Activated CD4-positive, alpha-beta T cell treated with anti-CD3 and anti-CD28 coated beads for 36 hours (primary cell): ENCODE measurements at regions not wholly inside any gene's neighbourhood (a gene's known extent, or its start where the extent isn't known, plus 50 kb on each side); places are given as distances from the start of the nearest gene placed in this dataset.
"Not testable (repeated sequence)": the region's sequence is repeated elsewhere in the genome, so short reads cannot be mapped to it uniquely, and the experiment has no call there.

Experiments used
- ATAC-seq: fragments of 200-7000 bp; cut with Tn5 transposase; one replicate; pipeline ENCODE4 v1.10.0; 2021; ENCODE audit warnings: mild to moderate bottlenecking, moderate library complexity
- CTCF ChIA-PET: fragments of 350-600 bp; sonication (Branson Sonifier 250); formaldehyde crosslinking; loops from one replicate; lab custom pipeline; 2021; ENCODE audit warnings: antibody characterized with exemption; lab: Charles Lee
- POLR2A ChIA-PET: fragments of 350-600 bp; sonication (Branson Sonifier 250); formaldehyde crosslinking; loops from one replicate; lab custom pipeline; 2021; ENCODE audit warnings: antibody characterized with exemption, inconsistent platforms; lab: Charles Lee
- DNase-seq: peaks from one replicate; pipeline ENCODE4 v3.0.0-alpha.2; 2020
- H3K27ac Mint-ChIP-seq: one replicate; pipeline ENCODE4 v1.8.0; 2021; ENCODE audit warnings: mixed read lengths
- H3K27me3 Mint-ChIP-seq: one replicate; pipeline ENCODE4 v1.8.0; 2021; ENCODE audit warnings: mixed read lengths
- H3K36me3 Mint-ChIP-seq: one replicate; pipeline ENCODE4 v1.8.0; 2021; ENCODE audit warnings: low read depth, mixed read lengths
- H3K4me1 Mint-ChIP-seq: one replicate; pipeline ENCODE4 v1.8.0; 2021; ENCODE audit warnings: mixed read lengths
- H3K4me3 Mint-ChIP-seq: one replicate; pipeline ENCODE4 v1.8.0; 2021; ENCODE audit warnings: mild to moderate bottlenecking, moderate library complexity, mixed read lengths
- H3K9me3 Mint-ChIP-seq: one replicate; pipeline ENCODE4 v1.8.0; 2021; ENCODE audit warnings: low read depth, mixed read lengths
- intact Hi-C, 2 experiments: fragments of 100-400 bp; cut with DNase I in 1 of 2; cut with micrococcal nuclease in 1 of 2; formaldehyde crosslinking; loops; one replicate each; pipeline versions ENCODE4 v1.14.2 to v1.15.1; 2022 to 2024; cut with DNase I, micrococcal nuclease

DNA sequence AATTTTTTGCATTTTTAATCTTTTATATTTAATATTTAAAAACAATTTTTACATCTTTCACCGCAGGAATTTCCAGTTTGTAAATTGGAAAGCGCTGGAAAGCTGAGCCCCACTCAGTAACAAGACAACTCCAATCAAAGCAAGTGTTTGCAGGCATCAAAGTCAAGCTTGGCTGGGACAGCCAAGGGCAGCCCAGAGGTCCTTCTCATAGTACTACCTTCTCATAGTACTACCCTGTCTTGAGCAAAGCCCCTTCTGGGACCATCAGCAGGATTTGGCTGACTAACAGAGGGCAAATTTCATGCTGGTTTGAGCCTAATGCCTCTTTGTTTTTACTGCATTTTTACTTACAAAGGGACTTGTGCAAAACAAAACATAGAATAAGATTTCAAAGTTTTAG, 228.3 kb downstream of the SIM1 start:
- CTCF ChIA-PET: no interaction called here
- H3K27ac Mint-ChIP-seq: no peak overlapping the region
- peaks cover 5% of the 10 kb centered on the region for H3K27me3 Mint-ChIP-seq
- DNase-seq (no peak), ATAC-seq (no peak)
- intact Hi-C loops: no loop called here
- POLR2A ChIA-PET: no interaction called here
- H3K36me3 Mint-ChIP-seq: no peaks in the 10 kb centered on the region
- H3K4me3 Mint-ChIP-seq: no peak overlapping the region
- no peaks in the 10 kb centered on the region for H3K4me1 Mint-ChIP-seq
- no peaks in the 10 kb centered on the region for H3K9me3 Mint-ChIP-seq

- intact Hi-C loops: no loop called here
- H3K9me3 Mint-ChIP-seq: no peaks in the 10 kb centered on the region
- ATAC-seq (no peak), DNase-seq (no peak)
- H3K27me3 Mint-ChIP-seq: peaks cover 6% of the 10 kb centered on the region
- no peaks in the 10 kb centered on the region for H3K4me1 Mint-ChIP-seq
- ChIA-PET CTCF (no interaction called here), POLR2A (interaction anchor here (0.6 kb wide), 1 partner anchor 8 kb away, joined by 3 read pairs; no protein-coding TSS in a partner anchor)
- H3K27ac Mint-ChIP-seq: no peak overlapping the region
- no peaks in the 10 kb centered on the region for H3K36me3 Mint-ChIP-seq
- no peak overlapping the region for H3K4me3 Mint-ChIP-seq
Observed at GRCh38 chr6:100235631-100236030, 229.1 kb downstream of the SIM1 start.

- H3K27ac Mint-ChIP-seq: no peak overlapping the region
- intact Hi-C loops: no loop called here
- CTCF ChIA-PET: no interaction called here
Observed at GRCh38 chr6:100234625-100235024, 230.1 kb downstream of the SIM1 start.

DNA sequence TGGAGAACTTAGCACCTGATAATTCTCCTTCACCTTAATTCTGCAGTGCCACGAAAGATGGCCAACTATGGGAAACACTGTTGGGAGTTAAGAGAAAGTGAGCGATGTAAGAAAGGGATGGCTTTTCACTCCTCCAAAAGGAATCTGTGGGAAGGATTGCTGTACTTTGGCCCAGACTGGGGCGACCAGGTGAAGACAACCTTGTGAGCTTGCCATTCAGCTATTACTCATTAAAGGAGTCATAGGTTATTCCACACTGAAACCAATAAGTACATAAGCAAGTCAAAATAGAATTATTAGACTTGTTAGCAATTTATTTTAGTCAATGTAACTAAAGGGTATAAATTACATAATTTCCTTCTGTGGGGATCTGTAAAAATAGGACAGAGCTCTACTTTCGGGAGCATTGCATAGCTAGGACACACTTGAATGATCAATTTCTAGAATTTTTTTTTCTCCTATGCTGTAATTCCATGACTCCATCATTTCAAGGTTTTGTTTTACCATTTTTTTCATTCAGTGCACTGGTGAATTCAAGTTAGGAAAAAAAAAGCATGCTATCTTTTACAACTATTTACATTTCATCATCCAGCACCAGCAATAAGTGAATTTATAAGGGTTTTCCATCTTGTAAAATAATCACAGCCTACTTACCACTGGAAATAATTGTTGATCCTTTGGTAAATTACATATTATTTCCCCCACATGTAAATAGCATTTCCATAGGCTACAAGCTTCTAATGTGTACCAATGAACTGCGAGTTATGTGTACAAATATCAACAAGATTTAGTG, 231.7 kb downstream of the SIM1 start:
- ATAC-seq: no peak
- Mint-ChIP-seq H3K27ac (no peak overlapping the region), H3K4me3 (no peak overlapping the region)

More at GRCh38 chr6:100234625-100235024, 230.1 kb downstream of the SIM1 start:
- Mint-ChIP-seq H3K4me1 (peaks cover 2% of the 10 kb centered on the region), H3K36me3 (no peaks in the 10 kb centered on the region), H3K4me3 (no peak overlapping the region), H3K9me3 (no peaks in the 10 kb centered on the region), H3K27me3 (peaks cover 11% of the 10 kb centered on the region)
- no peak for DNase-seq
- POLR2A ChIA-PET: no interaction called here
- ATAC-seq: no peak

GRCh38 chr6:100230953-100231316, 233.8 kb downstream of the SIM1 start:
- ChIA-PET CTCF (no interaction called here), POLR2A (no interaction called here)
- no peaks in the 10 kb centered on the region for H3K36me3 Mint-ChIP-seq
- peaks cover 22% of the 10 kb centered on the region for H3K27me3 Mint-ChIP-seq
- ATAC-seq (peak; percentile 24), DNase-seq (no peak)
- intact Hi-C loops: no loop called here
- H3K4me1 Mint-ChIP-seq: peaks cover 11% of the 10 kb centered on the region
- no peaks in the 10 kb centered on the region for H3K9me3 Mint-ChIP-seq
- H3K27ac Mint-ChIP-seq: no peak overlapping the region
- H3K4me3 Mint-ChIP-seq: no peak overlapping the region

More for the DNA sequence above, 231.7 kb downstream of the SIM1 start:
- H3K9me3 Mint-ChIP-seq: no peaks in the 10 kb centered on the region
- peaks cover 11% of the 10 kb centered on the region for H3K4me1 Mint-ChIP-seq
- DNase-seq: no peak
- peaks cover 20% of the 10 kb centered on the region for H3K27me3 Mint-ChIP-seq
- POLR2A ChIA-PET: no interaction called here
- CTCF ChIA-PET: interaction anchor here (1.9 kb wide), 1 partner anchor 9 kb away, joined by 9 read pairs; no protein-coding TSS in a partner anchor
- no peaks in the 10 kb centered on the region for H3K36me3 Mint-ChIP-seq
- intact Hi-C loops: no loop called here

- ATAC-seq (peak; percentile 24), DNase-seq (no peak)
- Mint-ChIP-seq H3K4me3 (no peak overlapping the region), H3K27me3 (peaks cover 22% of the 10 kb centered on the region), H3K36me3 (no peaks in the 10 kb centered on the region), H3K4me1 (peaks cover 11% of the 10 kb centered on the region), H3K27ac (no peak overlapping the region), H3K9me3 (no peaks in the 10 kb centered on the region)
- intact Hi-C loops: no loop called here
- POLR2A ChIA-PET: no interaction called here
- CTCF ChIA-PET: no interaction called here
Observed at GRCh38 chr6:100230115-100230952, 234.4 kb downstream of the SIM1 start.

GRCh38 chr6:100229512-100229911, 235.2 kb downstream of the SIM1 start:
- ATAC-seq (no peak), DNase-seq (no peak)
- ChIA-PET POLR2A (no interaction called here), CTCF (no interaction called here)
- H3K9me3 Mint-ChIP-seq: no peaks in the 10 kb centered on the region
- H3K4me1 Mint-ChIP-seq: peaks cover 11% of the 10 kb centered on the region
- H3K27me3 Mint-ChIP-seq: peaks cover 22% of the 10 kb centered on the region
- no peaks in the 10 kb centered on the region for H3K36me3 Mint-ChIP-seq
- H3K27ac Mint-ChIP-seq: no peak overlapping the region
- intact Hi-C loops: loop anchor here (5.0 to 10.0 kb wide), 2 partner anchors 233 to 245 kb away; partner anchors contain the start of gene SIM1 (in 1 of the 2)
- H3K4me3 Mint-ChIP-seq: no peak overlapping the region

DNA sequence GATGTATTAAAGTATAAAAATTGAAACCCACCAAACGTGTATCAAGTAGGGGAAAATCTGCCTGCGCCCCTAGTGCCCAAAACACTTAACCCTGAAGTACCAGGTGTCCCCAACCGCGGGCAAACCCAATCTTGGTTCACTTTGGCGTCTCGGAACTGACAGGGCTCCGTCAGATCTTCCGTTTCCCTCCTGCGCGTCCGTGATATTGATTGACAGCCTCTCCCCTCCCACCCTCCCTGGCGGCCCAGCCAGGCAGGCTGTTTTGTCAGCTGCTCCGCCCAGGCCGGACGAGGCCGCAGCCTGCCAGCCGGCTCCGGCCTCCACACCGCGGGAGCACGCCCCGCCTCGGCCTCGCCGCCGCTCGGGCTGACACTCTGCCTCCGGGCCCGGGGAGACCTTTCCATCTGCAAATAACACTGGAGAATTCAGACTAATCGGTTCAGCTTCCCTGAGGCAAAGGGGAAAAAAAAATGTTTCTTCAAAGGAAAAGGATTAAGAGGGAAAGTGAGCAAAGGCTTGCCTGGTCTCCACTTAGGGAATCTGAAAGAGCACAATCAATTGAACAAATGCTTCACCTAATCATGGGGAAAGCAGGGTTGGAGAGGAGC, 234.9 kb upstream of the MCHR2 start:
- peak; percentile 72 for DNase-seq
- peaks cover 11% of the 10 kb centered on the region for H3K4me1 Mint-ChIP-seq
- H3K36me3 Mint-ChIP-seq: no peaks in the 10 kb centered on the region
- no peaks in the 10 kb centered on the region for H3K9me3 Mint-ChIP-seq
- ATAC-seq: peak; percentile 83
- H3K27ac Mint-ChIP-seq: peak overlapping the region; percentile 63
- H3K4me3 Mint-ChIP-seq: peak overlapping the region; percentile 51
- intact Hi-C loops: loop anchor here (5.0 to 10.0 kb wide), 2 partner anchors 233 to 246 kb away; partner anchors contain the start of gene SIM1 (in 1 of the 2)
- CTCF ChIA-PET: interaction anchor here (1.4 kb wide), 1 partner anchor 10 kb away, joined by 3 read pairs; no protein-coding TSS in a partner anchor
- POLR2A ChIA-PET: no interaction called here
- peaks cover 24% of the 10 kb centered on the region for H3K27me3 Mint-ChIP-seq

DNA sequence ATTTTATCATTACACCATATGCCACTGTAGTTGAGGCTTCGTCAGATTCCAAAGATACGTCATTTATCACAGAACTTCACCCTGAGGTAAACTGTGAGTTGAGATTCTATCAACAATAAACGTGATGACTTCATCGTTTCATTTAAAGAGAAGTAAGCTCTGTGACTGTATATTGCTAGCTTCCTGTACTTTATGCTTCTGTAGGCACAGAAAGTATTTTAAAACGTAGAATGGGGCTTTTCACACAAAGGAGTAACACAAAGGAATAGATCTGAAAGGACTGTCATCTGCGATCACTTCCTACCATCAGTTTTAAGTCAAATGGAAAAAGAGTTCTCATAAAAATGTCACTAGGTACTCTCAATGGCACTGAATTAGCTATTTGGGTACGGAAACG, 234.4 kb upstream of the MCHR2 start:
- intact Hi-C loops: loop anchor here (5.0 to 10.0 kb wide), 2 partner anchors 234 to 246 kb away; partner anchors contain the start of gene SIM1 (in 1 of the 2)
- DNase-seq: no peak
- Mint-ChIP-seq H3K27ac (peak overlapping the region; percentile 63), H3K27me3 (peaks cover 24% of the 10 kb centered on the region), H3K9me3 (no peaks in the 10 kb centered on the region), H3K36me3 (no peaks in the 10 kb centered on the region), H3K4me1 (peaks cover 11% of the 10 kb centered on the region), H3K4me3 (peak overlapping the region; percentile 51)
- ATAC-seq: peak; percentile 40
- ChIA-PET CTCF (interaction anchor here (1.4 kb wide), 1 partner anchor 10 kb away, joined by 3 read pairs; no protein-coding TSS in a partner anchor), POLR2A (no interaction called here)

GRCh38 chr6:100226811-100227210, 232.8 kb upstream of the MCHR2 start:
- peaks cover 26% of the 10 kb centered on the region for H3K27me3 Mint-ChIP-seq
- no peak overlapping the region for H3K4me3 Mint-ChIP-seq
- H3K9me3 Mint-ChIP-seq: no peaks in the 10 kb centered on the region
- POLR2A ChIA-PET: no interaction called here
- H3K36me3 Mint-ChIP-seq: no peaks in the 10 kb centered on the region
- ATAC-seq: no peak
- peaks cover 11% of the 10 kb centered on the region for H3K4me1 Mint-ChIP-seq
- no peak for DNase-seq
- CTCF ChIA-PET: no interaction called here
- intact Hi-C loops: loop anchor here (5.0 to 10.0 kb wide), 2 partner anchors 235 to 248 kb away; partner anchors contain the start of gene SIM1 (in 1 of the 2)
- no peak overlapping the region for H3K27ac Mint-ChIP-seq

- H3K36me3 Mint-ChIP-seq, H3K4me1 Mint-ChIP-seq, H3K27ac Mint-ChIP-seq, POLR2A ChIA-PET, DNase-seq, H3K9me3 Mint-ChIP-seq, ATAC-seq, H3K4me3 Mint-ChIP-seq: not testable (repeated sequence)
- CTCF ChIA-PET: interaction anchor here (0.6 kb wide), 1 partner anchor 655 kb away, joined by 4 read pairs; the partner anchor contains the start of gene CCNC
- H3K27me3 Mint-ChIP-seq: peaks cover 12% of the 10 kb centered on the region
- intact Hi-C loops: loop anchor here in 1 of 2 experiments (10.0 kb wide), 1 partner anchor 251 kb away; no protein-coding TSS in a partner anchor
Observed at GRCh38 chr6:100223952-100224351, 229.9 kb upstream of the MCHR2 start.
